Muscle of leg (tissue), 3 donors: ENCODE measurements at regions not wholly inside any gene's neighbourhood (a gene's known extent, or its start where the extent isn't known, plus 50 kb on each side); places are given as distances from the start of the nearest gene placed in this dataset.

Experiments
- DNase-seq: peaks from one replicate; pipeline ENCODE4 v3.0.0; 2013
- H3K27ac ChIP-seq: one replicate; pipeline ENCODE4 v1.5.1; 2013; ENCODE audit warnings: mild to moderate bottlenecking, low read length, control low read depth
- H3K27me3 ChIP-seq: one replicate; pipeline ENCODE4 v1.6.1; 2013; ENCODE audit warnings: low read length; ENCODE audit not compliant: control insufficient read depth, insufficient read depth
- H3K36me3 ChIP-seq: one replicate; pipeline ENCODE4 v1.6.1; 2013; ENCODE audit warnings: low read length; ENCODE audit not compliant: control insufficient read depth, insufficient read depth
- H3K4me1 ChIP-seq: one replicate; pipeline ENCODE4 v1.6.1; 2013; ENCODE audit warnings: low read length; ENCODE audit not compliant: control insufficient read depth, insufficient read depth
- H3K4me3 ChIP-seq: one replicate; pipeline ENCODE4 v1.5.1; 2013; ENCODE audit warnings: low read length, control low read depth
- H3K9me3 ChIP-seq: replicated peaks from 2 replicates; pipeline ENCODE4 v1.6.1; 2013; ENCODE audit warnings: low read depth, low read length; ENCODE audit not compliant: control insufficient read depth
- WGBS: methylation state at CpG from one replicate; pipeline ENCODE4 v1.1.5; 2013; ENCODE audit warnings: missing lambda C conversion rate; ENCODE audit not compliant: insufficient coverage; 5-methylcytosine and 5-hydroxymethylcytosine counted together

DNA sequence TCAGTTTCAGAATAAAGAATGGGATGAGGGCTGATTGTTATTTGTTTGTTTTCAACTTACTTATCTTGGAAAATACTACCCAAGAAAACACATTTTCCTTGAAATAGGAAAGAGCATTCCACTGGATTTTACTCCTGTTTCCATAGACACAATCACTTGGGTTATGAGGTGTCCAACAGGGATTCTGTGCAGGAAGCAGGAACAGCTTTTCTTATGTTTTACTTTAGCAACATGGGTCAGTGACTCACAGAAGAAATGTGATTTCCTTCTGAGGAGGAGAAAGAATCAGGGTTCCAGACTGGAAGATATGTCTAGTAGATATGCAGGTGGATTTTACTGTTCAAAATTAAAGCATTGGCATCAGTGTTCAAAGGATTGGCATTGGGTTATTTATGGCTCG lies 180.8 kb upstream of the GPC6 start:
- WGBS: 100% methylated on average over 1 of the region's 1 CpG
- no peak for DNase-seq
- H3K36me3 ChIP-seq: no peaks in the 10 kb centered on the region

DNA sequence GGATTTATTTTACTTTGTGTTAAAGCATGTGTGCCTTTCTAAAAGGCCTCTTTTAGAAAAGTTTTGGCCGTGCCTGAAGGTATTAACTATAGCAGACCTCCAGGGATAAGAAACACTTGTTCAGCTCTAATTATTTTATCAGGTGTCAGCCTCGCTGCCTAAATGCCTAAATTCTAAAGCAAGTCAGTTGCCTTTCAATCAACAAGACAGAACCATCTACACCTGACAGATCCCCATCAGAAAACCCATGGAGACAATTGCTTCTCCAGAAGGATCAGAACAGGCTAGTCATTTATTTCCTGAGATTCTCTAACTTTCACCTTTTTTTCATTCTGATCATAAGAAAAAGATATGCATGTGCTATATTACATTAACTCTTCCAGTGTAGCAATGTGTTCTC lies 171.4 kb upstream of the GPC6 start:
- no peak overlapping the region for H3K27ac ChIP-seq
- DNase-seq: no peak
- H3K4me1 ChIP-seq: no peaks in the 10 kb centered on the region
- H3K36me3 ChIP-seq: no peaks in the 10 kb centered on the region
- 57% methylated on average over 2 of the region's 2 CpGs for WGBS
- no peaks in the 10 kb centered on the region for H3K9me3 ChIP-seq
- H3K27me3 ChIP-seq: no peaks in the 10 kb centered on the region
- no peak overlapping the region for H3K4me3 ChIP-seq

More for the DNA sequence above, 180.8 kb upstream of the GPC6 start:
- Histone ChIP-seq H3K4me1 (no peaks in the 10 kb centered on the region), H3K27me3 (no peaks in the 10 kb centered on the region), H3K27ac (no peak overlapping the region), H3K9me3 (no peaks in the 10 kb centered on the region), H3K4me3 (no peak overlapping the region)

GRCh38 chr13:93058301-93058700 lies 168.3 kb upstream of the GPC6 start:
- Histone ChIP-seq H3K4me1 (no peaks in the 10 kb centered on the region), H3K36me3 (no peaks in the 10 kb centered on the region), H3K4me3 (no peak overlapping the region), H3K27me3 (no peaks in the 10 kb centered on the region), H3K27ac (no peak overlapping the region), H3K9me3 (no peaks in the 10 kb centered on the region)
- WGBS: no CpG with 5 or more reads among the region's 1 CpG
- DNase-seq: no peak

- DNase-seq: no peak
- 83% methylated on average over 2 of the region's 5 CpGs for WGBS
These were observed 166.5 kb upstream of the GPC6 start for GRCh38 chr13:93060144-93060543.

GRCh38 chr13:93066187-93066586 lies 160.4 kb upstream of the GPC6 start:
- WGBS: 40% methylated on average over 1 of the region's 4 CpGs
- Histone ChIP-seq H3K27ac (no peak overlapping the region), H3K9me3 (no peaks in the 10 kb centered on the region), H3K27me3 (no peaks in the 10 kb centered on the region), H3K36me3 (no peaks in the 10 kb centered on the region), H3K4me3 (no peak overlapping the region), H3K4me1 (no peaks in the 10 kb centered on the region)
- no peak for DNase-seq

More at GRCh38 chr13:93060144-93060543, 166.5 kb upstream of the GPC6 start:
- Histone ChIP-seq H3K27me3 (no peaks in the 10 kb centered on the region), H3K4me3 (no peak overlapping the region), H3K27ac (no peak overlapping the region), H3K9me3 (no peaks in the 10 kb centered on the region), H3K4me1 (no peaks in the 10 kb centered on the region), H3K36me3 (no peaks in the 10 kb centered on the region)

GRCh38 chr13:93079294-93079693 lies 147.3 kb upstream of the GPC6 start:
- no peaks in the 10 kb centered on the region for H3K4me1 ChIP-seq
- no peaks in the 10 kb centered on the region for H3K27me3 ChIP-seq
- no peak overlapping the region for H3K27ac ChIP-seq
- no peaks in the 10 kb centered on the region for H3K36me3 ChIP-seq
- H3K4me3 ChIP-seq: no peak overlapping the region
- WGBS: no CpG with 5 or more reads among the region's 1 CpG
- DNase-seq: peak; percentile 4
- no peaks in the 10 kb centered on the region for H3K9me3 ChIP-seq

DNA sequence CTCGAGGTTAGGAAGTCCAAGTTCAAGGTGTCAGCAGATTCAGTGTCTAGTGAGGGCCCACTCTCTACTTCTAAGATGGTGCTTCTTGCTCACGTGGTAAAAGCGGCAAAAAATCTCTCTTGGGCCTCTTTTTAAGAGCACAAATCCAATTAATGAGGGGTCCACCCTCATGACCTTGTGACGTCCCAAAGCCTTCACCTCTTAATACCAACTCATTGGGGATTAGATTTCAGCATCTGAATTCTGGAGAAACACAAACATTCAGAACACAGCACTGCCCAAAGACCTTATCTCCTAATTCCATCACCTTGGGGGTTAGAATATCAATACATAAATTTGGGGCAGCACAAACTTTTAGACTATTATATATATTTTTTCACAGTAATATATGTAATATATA lies 146.4 kb upstream of the GPC6 start:
- DNase-seq: no peak
- Histone ChIP-seq H3K27ac (no peak overlapping the region), H3K4me1 (no peaks in the 10 kb centered on the region), H3K27me3 (no peaks in the 10 kb centered on the region), H3K9me3 (no peaks in the 10 kb centered on the region), H3K36me3 (no peaks in the 10 kb centered on the region), H3K4me3 (no peak overlapping the region)
- WGBS: 69% methylated on average over 3 of the region's 4 CpGs

DNA sequence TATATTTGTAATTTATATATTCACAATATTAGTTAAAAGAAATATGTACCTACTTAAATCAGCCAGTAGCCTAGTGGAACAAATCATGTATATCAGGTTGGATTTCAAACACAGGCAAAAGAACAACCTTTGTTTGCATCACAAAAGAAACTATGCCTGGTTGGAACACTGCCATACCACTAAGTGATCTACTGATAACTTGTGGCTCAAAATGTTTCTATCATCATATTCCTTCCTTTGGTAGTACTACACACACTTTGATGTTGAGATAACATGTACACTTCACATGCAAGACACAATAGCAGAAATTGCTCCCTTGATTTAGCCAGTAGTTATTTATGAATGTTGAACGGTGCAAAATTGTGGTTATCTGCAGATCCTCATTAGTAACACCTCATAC lies 146.0 kb upstream of the GPC6 start:
- H3K4me1 ChIP-seq: no peaks in the 10 kb centered on the region

GRCh38 chr13:93086329-93086728 lies 140.3 kb upstream of the GPC6 start:
- Histone ChIP-seq H3K4me1 (no peaks in the 10 kb centered on the region), H3K4me3 (no peak overlapping the region), H3K27me3 (no peaks in the 10 kb centered on the region), H3K9me3 (no peaks in the 10 kb centered on the region), H3K36me3 (no peaks in the 10 kb centered on the region), H3K27ac (no peak overlapping the region)
- DNase-seq: no peak
- no CpG with 5 or more reads among the region's 2 CpGs for WGBS

More for the DNA sequence above, 146.0 kb upstream of the GPC6 start:
- Histone ChIP-seq H3K27me3 (no peaks in the 10 kb centered on the region), H3K4me3 (no peak overlapping the region), H3K36me3 (no peaks in the 10 kb centered on the region), H3K9me3 (no peaks in the 10 kb centered on the region), H3K27ac (no peak overlapping the region)
- no peak for DNase-seq
- no CpG with 5 or more reads among the region's 1 CpG for WGBS

- Histone ChIP-seq H3K9me3 (peaks cover 11% of the 10 kb centered on the region), H3K27me3 (no peaks in the 10 kb centered on the region), H3K4me1 (no peaks in the 10 kb centered on the region), H3K36me3 (no peaks in the 10 kb centered on the region), H3K27ac (no peak overlapping the region), H3K4me3 (no peak overlapping the region)
- DNase-seq: no peak
- 96% methylated on average over 6 of the region's 6 CpGs for WGBS
These were observed 127.6 kb upstream of the GPC6 start for GRCh38 chr13:93098972-93099371.

GRCh38 chr13:93101226-93101734 lies 125.3 kb upstream of the GPC6 start:
- H3K27ac ChIP-seq: no peak overlapping the region
- H3K4me3 ChIP-seq: no peak overlapping the region
- no peaks in the 10 kb centered on the region for H3K9me3 ChIP-seq
- no peaks in the 10 kb centered on the region for H3K27me3 ChIP-seq
- no peak for DNase-seq
- no peaks in the 10 kb centered on the region for H3K36me3 ChIP-seq
- H3K4me1 ChIP-seq: no peaks in the 10 kb centered on the region
- whole genome bisulfite sequencing: no CpG with 5 or more reads among the region's 2 CpGs
